Pancreas (tissue), 10 donors: ENCODE measurements at regions not wholly inside any gene's neighbourhood (a gene's known extent, or its start where the extent isn't known, plus 50 kb on each side); places are given as distances from the start of the nearest gene placed in this dataset.

Source experiments
- ATAC-seq, 4 donors: fragments of 200-7000 bp; cut with Tn5 transposase; one replicate each; pipeline versions ENCODE4 v1.8.0 to v1.9.1; 2020; ENCODE audit warnings: mild to moderate bottlenecking in 4 of 4, moderate library complexity in 4 of 4
- DNase-seq, 6 donors: peaks; one replicate each; pipeline ENCODE4 v3.0.0-alpha.2; 2020
- FAIRE-seq: peaks from 2 replicates; lab custom pipeline; 2012; peaks lifted over from hg19 to GRCh38; lab: Jason Lieb, UNC
- H3K27ac ChIP-seq, 4 donors: fragments of 200-600 bp; sonication (generic); 1 replicate in 3 of 4; 2 replicates in 1 of 4; pipeline versions ENCODE4 v1.5.0 to v1.8.0; 2020
- H3K27me3 ChIP-seq, 4 donors: fragments of 200-600 bp; one replicate each; pipeline ENCODE4 v1.8.0; 2021
- H3K36me3 ChIP-seq, 3 donors: fragments of 200-600 bp; sonication (generic) in 1 of 3; one replicate each; pipeline versions ENCODE4 v1.5.0 to v1.8.0; 2020 to 2021
- H3K4me1 ChIP-seq, 3 donors: fragments of 200-600 bp; one replicate each; pipeline ENCODE4 v1.8.0; 2021
- H3K4me3 ChIP-seq, 4 donors: fragments of 200-600 bp; sonication (generic) in 2 of 4; one replicate each; pipeline versions ENCODE4 v1.5.0 to v1.8.0; 2020 to 2021
- H3K9me3 ChIP-seq, 4 donors: fragments of 200-600 bp; one replicate each; pipeline ENCODE4 v1.8.0; 2021
- WGBS, 2 donors: extraction: QIAGEN DNeasy Blood & Tissue Kit; methylation state at CpG; one replicate each; pipeline ENCODE4 v1.1.7; 2013; 5-methylcytosine and 5-hydroxymethylcytosine counted together
- intact Hi-C, 3 donors: fragments of 100-400 bp; cut with DNase I; formaldehyde crosslinking; loops; one replicate each; pipeline versions ENCODE4 v1.11.1 to v1.14.2; 2022
- TF ChIP-seq, protein P1 (sequence below), 4 donors: fragments of 200-600 bp; sonication (generic) in 3 of 4; IDR thresholded peaks; one replicate each; pipeline versions ENCODE4 v1.5.0 to v1.8.0; 2021; ENCODE audit warnings: antibody characterized with exemption in 4 of 4
- donor health status: healthy with polysubstance abuse.
- donor health status: DM: no; HTN: no; CAD: no; lungs with moderate emphysema.
- donor health status: DM: no; HTN: no; CAD: no.
- donor health status: control.
- donor health status: control.
- donor health status: Bipolar disorder and iron deficiency.
- donor health status: DM: yes; HTN: yes; CAD: no.
- donor health status: DM: no; HTN: no; CAD: no.
- donor health status: DM: no; HTN: no; CAD: no.
- donor health status: DM: yes; HTN: yes; CAD: no.

DNA sequence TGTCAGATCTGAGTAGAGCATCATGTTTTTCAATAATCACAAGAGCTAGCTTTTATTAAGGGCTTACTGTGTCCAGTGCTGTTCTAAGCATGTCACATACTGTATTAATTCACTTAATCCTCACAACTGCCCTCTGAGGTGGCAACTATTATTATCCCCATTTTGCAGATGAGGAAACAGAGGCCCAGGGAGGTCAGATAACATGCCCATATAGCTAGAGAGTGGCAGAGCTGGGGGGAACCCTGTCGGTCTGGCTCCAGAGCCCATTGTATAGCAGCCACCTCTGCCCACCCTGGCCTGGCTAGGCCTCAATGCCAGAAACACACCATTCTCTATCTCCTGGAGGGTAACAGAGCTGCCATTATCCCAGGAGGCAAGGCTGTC lies 113.2 kb downstream of the B3GNT2 start:
- no peak overlapping the region for H3K4me3 ChIP-seq
- no peak overlapping the region for H3K27ac ChIP-seq
- H3K4me1 ChIP-seq = peaks cover 0 to 22% (median 0%) of the 10 kb centered on the region in 3 donors
- no peaks in the 10 kb centered on the region for H3K9me3 ChIP-seq
- no peak for DNase-seq
- intact Hi-C loops = no loop called here
- no peak for FAIRE-seq
- no peaks in the 10 kb centered on the region for H3K27me3 ChIP-seq
- ATAC-seq = no peak
- WGBS, 2 donors = 64 to 80% methylated on average over 1 of the region's 1 CpG
- H3K36me3 ChIP-seq = no peaks in the 10 kb centered on the region
- TF ChIP-seq, protein P1, sequence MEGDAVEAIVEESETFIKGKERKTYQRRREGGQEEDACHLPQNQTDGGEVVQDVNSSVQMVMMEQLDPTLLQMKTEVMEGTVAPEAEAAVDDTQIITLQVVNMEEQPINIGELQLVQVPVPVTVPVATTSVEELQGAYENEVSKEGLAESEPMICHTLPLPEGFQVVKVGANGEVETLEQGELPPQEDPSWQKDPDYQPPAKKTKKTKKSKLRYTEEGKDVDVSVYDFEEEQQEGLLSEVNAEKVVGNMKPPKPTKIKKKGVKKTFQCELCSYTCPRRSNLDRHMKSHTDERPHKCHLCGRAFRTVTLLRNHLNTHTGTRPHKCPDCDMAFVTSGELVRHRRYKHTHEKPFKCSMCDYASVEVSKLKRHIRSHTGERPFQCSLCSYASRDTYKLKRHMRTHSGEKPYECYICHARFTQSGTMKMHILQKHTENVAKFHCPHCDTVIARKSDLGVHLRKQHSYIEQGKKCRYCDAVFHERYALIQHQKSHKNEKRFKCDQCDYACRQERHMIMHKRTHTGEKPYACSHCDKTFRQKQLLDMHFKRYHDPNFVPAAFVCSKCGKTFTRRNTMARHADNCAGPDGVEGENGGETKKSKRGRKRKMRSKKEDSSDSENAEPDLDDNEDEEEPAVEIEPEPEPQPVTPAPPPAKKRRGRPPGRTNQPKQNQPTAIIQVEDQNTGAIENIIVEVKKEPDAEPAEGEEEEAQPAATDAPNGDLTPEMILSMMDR (IDR thresholded peaks at IDR 0.05) = no peak

DNA sequence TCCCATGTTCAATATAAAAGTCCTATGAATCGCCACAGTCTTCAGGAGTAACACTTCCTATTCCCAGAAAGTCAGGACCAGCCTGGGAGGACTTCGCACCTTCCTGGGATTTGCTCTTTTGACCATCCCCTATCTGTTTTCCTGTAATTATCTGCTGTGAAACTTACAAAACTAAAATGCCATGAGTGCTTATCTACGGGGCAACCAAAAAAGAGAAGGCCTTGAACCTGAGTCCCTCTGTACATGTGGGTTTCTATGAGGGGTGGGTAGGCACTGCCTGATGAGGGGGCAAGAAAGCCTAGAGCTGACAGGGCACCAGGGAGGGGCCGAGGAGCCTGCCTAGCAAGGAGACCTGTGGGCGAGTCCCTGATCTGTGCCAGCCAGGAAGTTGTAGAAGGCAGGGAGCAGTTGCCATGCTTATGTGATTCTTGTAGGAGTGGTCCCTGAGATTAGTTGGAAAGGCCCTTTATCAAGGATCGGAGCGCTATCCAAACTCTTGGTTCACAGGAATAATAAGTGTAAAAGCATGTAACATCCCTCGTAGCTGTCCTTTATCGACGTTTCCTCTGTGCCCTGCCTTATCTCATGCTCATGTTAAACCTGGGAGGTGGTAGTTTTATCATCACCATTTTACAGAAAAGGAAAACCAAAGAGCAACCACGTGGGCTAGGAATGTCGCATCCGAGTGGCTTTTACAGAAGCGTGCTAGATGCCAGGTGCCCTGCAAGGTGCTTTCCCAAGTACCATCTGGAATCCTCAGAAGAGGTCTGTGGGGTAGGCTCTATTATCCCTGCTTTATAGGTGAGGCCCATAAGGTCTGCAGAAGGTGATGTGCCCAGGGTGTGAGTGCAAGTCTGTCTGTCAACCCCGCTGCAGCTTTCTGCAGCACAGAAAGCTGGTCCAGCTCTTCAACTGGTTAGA lies 111.8 kb downstream of the B3GNT2 start:
- Histone ChIP-seq H3K4me3 (no peak overlapping the region), H3K27ac (peak overlapping the region in 2 of 4 donors; percentile 52 to 67), H3K36me3 (no peaks in the 10 kb centered on the region), H3K27me3 (no peaks in the 10 kb centered on the region), H3K9me3 (no peaks in the 10 kb centered on the region), H3K4me1 (peaks cover 0 to 23% (median 0%) of the 10 kb centered on the region in 3 donors)
- TF ChIP-seq, protein P1 (IDR thresholded peaks at IDR 0.05) = no peak
- ATAC-seq (peak in 3 of 4 donors; percentile 45 to 54 (median 51)), DNase-seq (no peak), FAIRE-seq (no peak)
- intact Hi-C loops = no loop called here
- 75 to 86% methylated on average over 15 of the region's 15 CpGs for WGBS, 2 donors

DNA sequence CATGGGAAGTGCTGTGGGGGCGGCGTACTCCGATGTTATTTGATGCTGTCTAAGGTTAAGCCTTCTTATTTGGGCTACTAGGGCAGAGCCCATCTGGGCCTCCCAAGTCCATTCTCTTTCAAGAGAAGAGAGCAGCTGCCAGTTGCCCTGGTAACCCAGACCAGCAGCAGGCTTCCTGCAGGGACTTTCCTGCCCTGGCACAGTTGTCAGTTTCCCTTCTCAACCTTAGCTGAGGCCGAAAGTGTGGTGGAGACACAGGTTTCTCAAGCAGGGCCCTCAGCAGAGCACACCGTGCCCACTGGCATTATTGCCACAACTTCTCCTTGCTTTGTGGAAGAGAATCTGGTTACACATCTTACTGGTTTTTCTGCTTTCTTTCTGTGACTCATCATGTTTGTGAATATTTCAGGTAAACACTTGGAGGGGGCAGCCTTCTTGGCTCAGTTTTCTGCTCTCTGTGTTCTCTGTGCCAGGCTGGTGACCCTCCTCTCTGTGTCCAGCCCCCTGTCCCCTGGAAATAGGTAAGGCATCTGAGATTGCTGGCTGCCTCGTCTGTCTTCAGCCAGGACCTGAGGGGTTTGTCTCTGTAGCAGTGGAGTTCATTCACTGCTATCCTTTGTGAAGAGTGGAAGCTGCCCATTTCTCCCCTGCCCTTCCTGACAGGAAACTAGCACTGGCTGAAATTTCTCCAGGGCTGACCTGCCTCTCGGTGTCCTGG lies 111.0 kb downstream of the B3GNT2 start:
- Histone ChIP-seq H3K4me1 (peaks cover 0 to 23% (median 0%) of the 10 kb centered on the region in 3 donors), H3K9me3 (no peaks in the 10 kb centered on the region), H3K4me3 (no peak overlapping the region), H3K36me3 (no peaks in the 10 kb centered on the region), H3K27me3 (no peaks in the 10 kb centered on the region), H3K27ac (peak overlapping the region in 2 of 4 donors; percentile 52 to 67)
- intact Hi-C loops = no loop called here
- WGBS, 2 donors = 65 to 66% methylated on average over 7 of the region's 7 CpGs
- ATAC-seq = peak; percentile 28 to 78 (median 63)
- no peak for FAIRE-seq
- peak in 2 of 6 donors; percentile 18 to 51 for DNase-seq
- TF ChIP-seq, protein P1 (IDR thresholded peaks at IDR 0.05) = no peak

DNA sequence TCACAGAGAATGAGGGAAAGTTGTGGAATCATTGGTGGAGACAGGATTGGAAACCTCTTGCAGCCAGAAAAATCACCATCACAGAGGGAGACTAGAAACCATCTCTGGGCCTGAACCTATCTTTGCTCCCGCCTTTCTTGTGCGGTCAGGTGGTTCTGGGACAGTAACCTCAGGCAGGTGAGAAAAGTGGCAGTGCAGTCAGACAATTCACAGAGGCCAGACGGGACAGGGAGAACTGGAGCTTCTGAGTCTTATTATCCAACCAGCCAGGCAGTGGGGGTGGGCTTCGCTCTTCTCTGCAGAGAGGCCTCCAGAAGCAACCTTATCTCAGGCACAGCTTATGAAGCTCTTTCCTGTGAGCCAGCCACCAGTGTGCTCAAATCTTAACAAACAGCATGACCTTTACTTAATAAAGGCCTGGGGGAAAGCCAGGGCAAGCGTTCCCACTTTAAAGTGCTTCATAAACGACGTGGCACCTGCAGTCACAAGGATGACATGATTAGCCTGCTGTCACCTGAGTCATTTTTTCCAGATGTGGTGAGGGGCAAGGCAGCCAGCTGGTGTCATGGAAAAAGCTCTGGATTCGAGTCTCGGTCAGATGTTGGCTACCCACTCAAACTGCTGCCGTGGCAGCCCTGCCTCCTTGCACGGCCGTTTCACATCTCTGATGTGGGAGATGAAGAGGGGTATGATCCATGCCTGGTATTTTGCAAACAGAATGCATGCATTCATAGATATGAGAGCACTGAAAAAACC lies 109.7 kb downstream of the B3GNT2 start:
- H3K9me3 ChIP-seq = no peaks in the 10 kb centered on the region
- peaks cover 0 to 23% (median 0%) of the 10 kb centered on the region in 3 donors for H3K4me1 ChIP-seq
- no peaks in the 10 kb centered on the region for H3K36me3 ChIP-seq
- DNase-seq (no peak), FAIRE-seq (no peak), ATAC-seq (no peak)
- TF ChIP-seq, protein P1 (IDR thresholded peaks at IDR 0.05) = no peak
- peak overlapping the region in 1 of 4 donors; percentile 33 for H3K27ac ChIP-seq
- WGBS, 2 donors = 88 to 89% methylated on average over 12 of the region's 12 CpGs
- no peaks in the 10 kb centered on the region for H3K27me3 ChIP-seq
- intact Hi-C loops = no loop called here
- no peak overlapping the region for H3K4me3 ChIP-seq
